Fibroblast of the aortic adventitia (primary cell): ENCODE measurements at regions not wholly inside any gene's neighbourhood (a gene's known extent, or its start where the extent isn't known, plus 50 kb on each side); places are given as distances from the start of the nearest gene placed in this dataset. TPM values are rescaled to one million over a fixed set of nuclear protein-coding genes. Genes with fewer than 3 reads are reported as not detected.
"Not testable (repeated sequence)": the region's sequence is repeated elsewhere in the genome, so short reads cannot be mapped to it uniquely, and the experiment has no call there.

Experiments
- DNase-seq: peaks from one replicate; pipeline ENCODE4 v3.0.0-alpha.2; 2010; ENCODE audit warnings: low read depth
- H3K4me3 ChIP-seq: 2 replicates; pipeline ENCODE4 v1.5.1; 2011; ENCODE audit warnings: low read depth, mild to moderate bottlenecking, control low read depth, low read length, moderate library complexity
- small RNA-seq: library from RNA; depleted of rRNA; stranded (forward); fragments of <200 nt; gene quantifications from one replicate; pipeline ENCODE3, GENCODE V24; 2012

- not testable (repeated sequence) for H3K4me3 ChIP-seq, DNase-seq
Measured at GRCh38 chr9:41652100-41652713, 463.1 kb upstream of the ZNG1F start.

- DNase-seq, H3K4me3 ChIP-seq: not testable (repeated sequence)
Measured at GRCh38 chr9:41650086-41650485, 461.0 kb upstream of the ZNG1F start.

DNA sequence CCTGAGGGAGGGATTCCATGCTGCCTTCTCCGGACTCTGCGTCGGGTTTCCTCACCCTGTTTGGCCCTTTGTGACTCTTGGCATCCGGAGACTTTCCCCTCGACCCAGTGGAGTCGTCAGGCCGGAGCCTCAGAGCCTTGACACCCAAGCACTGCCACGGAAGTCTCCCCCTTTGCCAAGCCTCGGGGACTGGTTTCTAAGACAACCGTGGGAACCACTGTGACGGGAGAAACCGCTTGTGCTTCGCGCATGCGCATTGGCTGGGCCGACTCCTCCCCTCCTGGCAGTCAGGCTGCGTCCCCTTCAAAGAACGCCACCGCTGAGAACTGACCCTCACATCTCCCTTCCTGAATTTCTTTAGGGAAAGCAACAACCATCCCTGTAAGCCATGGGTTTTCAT, 459.4 kb upstream of the ZNG1F start:
- DNase-seq, H3K4me3 ChIP-seq: not testable (repeated sequence)

DNA sequence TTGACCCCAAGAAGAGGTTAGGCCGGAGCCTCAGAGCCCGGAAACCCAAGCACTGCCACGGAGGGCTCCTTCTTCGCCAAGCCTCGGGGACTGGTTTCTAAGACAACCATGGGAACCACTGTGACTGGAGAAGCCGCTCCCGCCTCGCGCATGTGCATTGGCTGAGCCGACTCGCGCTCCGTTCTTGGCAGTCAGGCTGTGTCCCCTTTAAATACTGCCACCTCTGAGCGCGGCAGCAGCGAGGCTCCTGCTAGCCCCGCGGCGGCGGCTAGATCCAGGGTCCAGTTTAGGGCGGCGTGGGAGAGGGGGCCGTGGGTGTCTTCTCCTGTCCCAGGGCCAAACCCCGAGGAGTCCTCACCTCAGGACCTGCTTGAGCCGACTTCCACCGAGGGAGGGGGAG, 457.1 kb upstream of the ZNG1F start:
- H3K4me3 ChIP-seq, DNase-seq: not testable (repeated sequence)

DNA sequence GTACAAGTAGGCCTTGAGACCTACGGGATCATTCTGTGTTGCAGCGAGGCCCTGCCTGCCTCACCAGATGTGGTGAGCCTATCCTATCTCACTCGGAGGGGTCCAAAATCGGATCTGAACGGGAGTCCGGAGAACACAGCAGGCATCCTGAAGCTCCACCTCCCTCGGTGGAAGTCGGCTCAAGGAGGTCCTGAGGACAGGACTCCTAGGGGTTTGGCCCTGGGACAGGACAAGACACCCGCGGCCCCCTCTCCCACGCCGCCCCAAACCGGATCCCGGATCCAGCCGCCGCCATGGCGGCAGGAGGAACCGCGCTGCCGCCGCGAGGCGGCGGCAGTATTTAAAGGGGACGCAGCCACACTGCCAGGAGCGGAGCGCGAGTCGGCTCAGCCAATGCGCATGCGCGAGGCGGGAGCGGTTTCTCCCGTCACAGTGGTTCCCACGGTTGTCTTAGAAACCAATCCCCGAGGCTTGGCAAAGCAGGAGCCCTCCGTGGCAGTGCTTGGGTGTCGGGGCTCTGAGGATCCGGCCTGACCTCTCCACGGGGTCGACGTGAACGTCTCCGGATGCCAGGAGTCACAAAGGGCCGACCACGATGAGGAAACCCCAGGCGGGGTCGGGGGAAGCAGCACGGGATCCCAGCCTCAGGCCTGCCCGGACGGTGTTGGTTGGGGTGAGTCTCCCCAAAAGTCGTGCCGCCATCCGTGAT, 454.6 kb upstream of the ZNG1F start:
- peak; percentile 72 for DNase-seq

DNA sequence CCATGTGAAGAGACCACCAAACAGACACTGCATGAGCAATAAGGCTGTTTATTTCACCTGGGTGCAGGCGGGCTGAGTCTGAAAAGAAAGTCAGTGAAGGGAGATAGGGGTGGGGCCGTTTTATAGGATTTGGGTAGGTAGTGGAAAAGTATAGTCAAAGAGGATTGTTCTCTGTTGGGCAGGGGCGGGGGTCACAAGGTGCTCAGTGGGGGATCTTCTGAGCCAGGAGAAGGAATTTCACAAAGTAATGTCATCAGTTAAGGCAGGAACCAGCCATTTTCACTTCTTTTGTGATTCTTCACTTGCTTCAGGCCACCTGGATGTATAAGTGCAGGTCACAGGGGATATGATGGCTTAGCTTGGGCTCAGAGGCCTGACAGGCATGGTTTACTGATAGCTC, 444.6 kb upstream of the ZNG1F start:
- not testable (repeated sequence) for DNase-seq, H3K4me3 ChIP-seq

More for the DNA sequence above, 454.6 kb upstream of the ZNG1F start:
- H3K4me3 ChIP-seq, result peak overlapping the region; percentile 58

DNA sequence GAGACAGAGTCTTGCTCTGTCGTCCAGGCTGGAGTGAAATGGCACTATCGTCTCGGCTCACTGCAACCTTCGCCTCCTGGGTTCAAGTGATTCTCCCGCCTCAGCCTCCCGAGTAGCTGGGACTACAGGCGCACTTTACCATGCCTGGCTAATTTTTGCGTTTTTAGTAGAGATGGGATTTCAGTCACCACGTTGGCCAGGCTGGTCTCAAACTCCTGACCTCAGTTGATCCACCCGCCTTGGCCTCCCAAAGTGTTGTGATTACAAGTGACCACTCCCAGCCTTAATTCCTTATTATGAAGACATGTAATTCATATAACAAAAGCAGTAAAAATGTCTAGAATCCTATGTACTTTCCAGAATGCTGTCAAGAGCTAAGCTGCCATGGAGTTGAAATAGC, 434.5 kb upstream of the ZNG1F start:
- not testable (repeated sequence) for DNase-seq, H3K4me3 ChIP-seq

GRCh38 chr9:41619254-41619653, 430.1 kb upstream of the ZNG1F start:
- DNase-seq, result not testable (repeated sequence)

DNA sequence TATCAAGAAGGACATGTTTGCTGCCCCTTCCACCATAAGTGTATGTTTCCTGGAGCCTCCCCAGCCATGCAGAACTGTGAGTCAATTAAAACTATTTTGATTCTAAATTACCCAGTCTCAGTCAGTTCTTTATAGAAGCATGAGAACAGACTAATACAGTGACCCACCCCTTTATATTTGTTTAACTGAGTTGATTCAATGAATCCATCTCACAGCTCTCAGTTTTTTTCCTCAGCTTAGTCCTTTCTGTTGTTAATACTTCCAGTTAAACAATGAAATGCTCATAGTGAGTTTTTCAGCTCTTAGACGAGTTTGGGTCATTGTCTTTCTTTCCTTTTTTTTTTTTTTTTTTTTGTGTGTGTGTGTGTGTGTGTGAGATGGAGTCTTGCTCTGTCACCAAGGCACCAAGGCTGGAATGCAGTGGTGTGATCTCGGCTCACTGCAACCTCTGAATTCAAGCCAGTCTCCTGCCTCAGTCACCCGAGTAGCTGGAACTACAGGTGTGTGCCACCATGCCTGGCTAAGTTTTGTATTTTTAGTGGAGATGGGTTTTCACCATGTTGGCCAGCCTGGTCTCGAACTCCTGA, 417.9 kb upstream of the ZNG1F start:
- H3K4me3 ChIP-seq, DNase-seq: not testable (repeated sequence)

More at GRCh38 chr9:41619254-41619653, 430.1 kb upstream of the ZNG1F start:
- H3K4me3 ChIP-seq, result not testable (repeated sequence)

GRCh38 chr9:41565572-41565971, 376.5 kb upstream of the ZNG1F start:
- DNase-seq, H3K4me3 ChIP-seq: not testable (repeated sequence)

Small RNA genes lying in the stretch of these regions (small RNA-seq; reads per million reads assigned to genes)
- gene AL591926.1, result not detected
- not detected for gene AL591926.4
- not detected for gene AL591926.5
- gene AL591926.6, result not detected
- gene AL591926.8, result not detected
- gene AL591926.9, result not detected
- not detected for gene RF00019
- gene RF00156, result not detected
- not detected for gene RN7SL565P
